ENCODE measurements at regions not wholly inside any gene's neighbourhood (a gene's known extent, or its start where the extent isn't known, plus 50 kb on each side); places are given as distances from the start of the nearest gene placed in this dataset.

DNA sequence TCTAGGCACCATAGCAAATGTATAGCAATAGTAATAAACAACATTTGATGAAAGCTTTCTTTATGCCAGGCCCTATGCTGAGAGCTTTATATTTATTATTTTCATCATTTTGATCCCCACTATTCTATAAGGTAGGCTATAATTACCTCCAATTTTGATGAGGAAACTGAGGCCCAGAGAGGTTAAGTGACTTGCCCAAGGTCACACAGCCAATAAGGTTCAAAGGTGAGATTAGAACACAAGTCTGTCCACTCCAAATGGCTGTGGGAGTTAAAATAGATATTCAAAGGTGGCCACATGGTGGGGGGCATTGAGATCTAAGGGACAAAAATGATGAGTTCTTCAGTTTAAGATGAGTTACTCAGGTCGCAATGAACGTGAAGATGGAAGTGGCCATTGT is 269.9 kb downstream of the BMP7 start:
- TF ChIP-seq, protein P1, sequence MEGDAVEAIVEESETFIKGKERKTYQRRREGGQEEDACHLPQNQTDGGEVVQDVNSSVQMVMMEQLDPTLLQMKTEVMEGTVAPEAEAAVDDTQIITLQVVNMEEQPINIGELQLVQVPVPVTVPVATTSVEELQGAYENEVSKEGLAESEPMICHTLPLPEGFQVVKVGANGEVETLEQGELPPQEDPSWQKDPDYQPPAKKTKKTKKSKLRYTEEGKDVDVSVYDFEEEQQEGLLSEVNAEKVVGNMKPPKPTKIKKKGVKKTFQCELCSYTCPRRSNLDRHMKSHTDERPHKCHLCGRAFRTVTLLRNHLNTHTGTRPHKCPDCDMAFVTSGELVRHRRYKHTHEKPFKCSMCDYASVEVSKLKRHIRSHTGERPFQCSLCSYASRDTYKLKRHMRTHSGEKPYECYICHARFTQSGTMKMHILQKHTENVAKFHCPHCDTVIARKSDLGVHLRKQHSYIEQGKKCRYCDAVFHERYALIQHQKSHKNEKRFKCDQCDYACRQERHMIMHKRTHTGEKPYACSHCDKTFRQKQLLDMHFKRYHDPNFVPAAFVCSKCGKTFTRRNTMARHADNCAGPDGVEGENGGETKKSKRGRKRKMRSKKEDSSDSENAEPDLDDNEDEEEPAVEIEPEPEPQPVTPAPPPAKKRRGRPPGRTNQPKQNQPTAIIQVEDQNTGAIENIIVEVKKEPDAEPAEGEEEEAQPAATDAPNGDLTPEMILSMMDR (IDR thresholded peaks at IDR 0.05) = no peak
- TF ChIP-seq POLR2A (IDR thresholded peaks at IDR 0.05) = no peak
